HG02571 (cell line): ENCODE measurements at regions not wholly inside any gene's neighbourhood (a gene's known extent, or its start where the extent isn't known, plus 50 kb on each side); places are given as distances from the start of the nearest gene placed in this dataset.

Experiments used
- ATAC-seq: cut with Tn5 transposase; IDR thresholded peaks from one replicate; pipeline ENCODE4 v1.9.1; 2021; ENCODE audit warnings: mild to moderate bottlenecking, moderate library complexity; ENCODE audit not compliant: unreplicated experiment

DNA sequence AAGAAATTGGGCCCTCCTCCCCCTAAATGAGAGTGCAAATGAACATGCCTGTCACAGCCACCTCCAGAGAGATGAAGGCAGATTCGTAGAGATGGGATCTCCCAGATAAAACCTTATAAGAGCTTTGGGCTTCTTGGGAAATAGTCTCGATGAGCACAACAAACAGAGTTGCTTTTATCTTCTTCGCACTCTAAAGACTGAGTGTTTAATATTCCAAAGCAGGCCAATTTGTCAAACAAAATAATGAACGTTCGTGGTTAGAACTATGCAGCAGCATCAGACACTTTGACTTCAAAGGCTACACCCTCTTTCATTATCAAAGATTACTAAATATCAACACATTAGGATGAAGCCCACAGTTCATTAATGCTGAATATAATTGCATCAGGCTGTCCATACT is 256.2 kb downstream of the SKIDA1 start:
- no peak for ATAC-seq

DNA sequence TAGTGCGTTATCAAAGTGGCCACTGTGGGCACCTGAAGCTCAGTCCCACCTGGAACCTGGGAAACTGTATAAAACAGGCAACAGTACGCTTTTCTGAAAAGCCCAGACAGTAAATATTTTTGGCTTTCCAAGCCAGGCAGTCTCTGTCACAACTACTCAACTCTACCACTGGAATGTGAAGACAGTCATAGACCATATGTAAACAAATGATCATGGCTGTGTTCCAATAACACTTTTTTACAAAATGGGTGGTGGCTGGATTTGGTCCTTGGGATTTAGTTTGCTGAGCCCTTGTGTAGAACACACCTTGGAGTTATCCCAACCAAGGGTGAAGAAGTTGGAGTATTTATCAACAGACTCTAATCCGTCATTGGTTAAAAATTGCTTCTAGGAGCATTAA is 259.9 kb downstream of the SKIDA1 start:
- no peak for ATAC-seq

DNA sequence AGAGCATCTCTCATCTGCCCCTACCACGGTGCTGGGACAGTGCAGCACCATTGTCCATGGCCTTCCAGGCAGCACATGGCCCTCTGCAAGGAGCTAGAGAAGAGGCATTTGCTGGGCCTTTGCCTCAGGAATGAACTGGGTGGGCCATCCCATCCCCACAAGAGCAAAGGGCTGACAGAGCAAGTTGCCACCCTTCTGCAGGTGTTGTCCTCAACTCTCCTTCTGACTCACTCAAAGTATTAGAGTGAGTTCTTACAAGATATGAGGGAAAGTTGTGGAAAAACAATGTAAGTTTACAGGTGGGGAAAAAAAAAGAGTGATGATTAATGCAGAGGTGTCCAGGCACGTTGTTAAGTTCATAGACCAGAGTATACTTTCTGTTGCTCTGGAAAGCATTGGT is 261.2 kb downstream of the SKIDA1 start:
- ATAC-seq, result no peak

DNA sequence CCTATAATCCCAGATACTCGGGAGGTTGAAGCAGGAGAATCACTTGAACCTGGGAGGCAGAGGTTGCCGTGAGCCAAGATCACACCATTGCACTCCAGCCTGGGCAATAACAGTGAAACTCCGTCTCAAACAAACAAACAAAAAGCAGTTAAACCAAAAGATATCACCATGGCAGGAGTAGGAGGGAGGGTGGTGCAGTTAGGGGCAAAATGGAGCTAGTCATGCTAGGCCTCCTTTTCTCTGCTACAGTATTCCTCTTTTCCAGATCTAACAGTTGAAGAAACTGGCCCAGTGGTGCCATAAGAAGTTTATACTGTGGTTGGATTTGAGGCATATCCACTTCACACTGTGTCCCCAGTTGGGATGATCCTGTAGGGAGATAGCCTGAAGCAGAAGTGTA is 261.6 kb downstream of the SKIDA1 start:
- no peak for ATAC-seq

GRCh38 chr10:21263263-21263803 is 262.1 kb downstream of the SKIDA1 start:
- no peak for ATAC-seq

GRCh38 chr10:21261842-21262294 is 263.6 kb downstream of the SKIDA1 start:
- ATAC-seq, result no peak

DNA sequence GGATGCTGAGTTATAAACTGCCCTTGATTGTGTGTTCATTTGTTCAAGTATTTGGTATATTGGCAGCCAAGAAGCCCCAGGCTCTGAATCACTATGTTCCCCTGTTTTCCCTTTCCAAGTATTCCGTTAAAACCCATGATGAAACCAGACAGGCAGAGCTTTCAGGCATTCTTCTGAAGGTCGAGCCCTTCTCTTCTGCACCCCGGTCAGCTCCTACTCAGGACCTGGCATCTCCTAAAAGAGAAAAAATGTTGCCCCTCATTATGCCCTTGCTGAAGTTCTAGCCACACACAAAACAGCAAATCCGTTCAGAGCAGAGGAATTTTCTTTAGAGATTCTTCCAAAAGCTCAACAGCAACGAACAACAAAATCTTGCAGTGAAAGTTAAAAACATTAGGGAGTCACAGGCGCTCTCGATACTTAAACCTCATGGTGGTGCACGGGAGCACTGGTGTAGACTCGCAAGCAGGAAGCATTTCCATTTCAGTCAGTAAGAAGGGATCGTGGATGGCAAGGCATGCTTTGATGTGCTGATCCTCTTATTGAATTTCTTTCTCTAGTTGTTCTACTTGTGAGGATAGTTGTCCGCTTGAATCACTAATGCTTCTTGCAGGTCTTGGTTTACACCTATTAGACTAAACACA is 264.9 kb downstream of the SKIDA1 start:
- ATAC-seq, result no peak

DNA sequence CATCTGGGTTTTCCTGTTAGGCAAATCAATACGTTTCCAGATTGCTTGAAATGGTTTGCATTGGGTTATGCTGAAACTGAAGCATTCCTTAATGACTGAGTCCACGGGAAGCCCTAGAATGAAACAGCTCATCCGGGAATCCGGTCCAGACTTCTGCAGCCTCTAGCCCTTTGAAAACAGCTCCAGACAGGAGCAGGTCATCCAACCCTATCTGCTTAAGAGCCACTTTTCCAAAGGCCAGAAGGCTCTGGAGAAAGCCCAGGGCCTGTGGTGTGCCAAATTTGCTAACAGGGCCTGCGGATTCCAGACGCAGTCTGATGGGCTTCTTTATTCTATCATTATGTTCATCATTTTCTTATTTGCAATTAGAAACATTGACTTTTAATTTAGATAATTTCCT is 265.4 kb downstream of the SKIDA1 start:
- ATAC-seq, result no peak

DNA sequence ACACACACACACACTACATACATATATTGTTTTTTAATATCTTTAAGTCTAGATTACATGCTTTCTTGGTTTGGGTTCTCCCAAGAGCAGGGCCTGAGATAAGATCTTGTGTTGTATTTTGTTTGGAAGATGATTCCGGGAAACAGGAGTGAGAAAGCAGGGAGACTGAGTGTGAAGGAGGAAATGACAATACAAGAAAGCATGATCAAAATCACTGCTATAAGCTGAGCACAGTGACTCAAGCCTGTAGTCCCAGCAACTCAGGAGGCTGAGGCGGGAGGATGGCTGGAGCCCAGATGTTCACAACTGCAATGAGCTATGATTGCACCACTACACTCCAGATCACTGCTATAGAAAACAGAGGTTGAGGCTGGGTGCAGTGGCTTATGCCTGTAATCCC is 267.6 kb downstream of the SKIDA1 start:
- no peak for ATAC-seq

- no peak for ATAC-seq
These were observed 268.3 kb downstream of the SKIDA1 start for GRCh38 chr10:21257191-21257590.

DNA sequence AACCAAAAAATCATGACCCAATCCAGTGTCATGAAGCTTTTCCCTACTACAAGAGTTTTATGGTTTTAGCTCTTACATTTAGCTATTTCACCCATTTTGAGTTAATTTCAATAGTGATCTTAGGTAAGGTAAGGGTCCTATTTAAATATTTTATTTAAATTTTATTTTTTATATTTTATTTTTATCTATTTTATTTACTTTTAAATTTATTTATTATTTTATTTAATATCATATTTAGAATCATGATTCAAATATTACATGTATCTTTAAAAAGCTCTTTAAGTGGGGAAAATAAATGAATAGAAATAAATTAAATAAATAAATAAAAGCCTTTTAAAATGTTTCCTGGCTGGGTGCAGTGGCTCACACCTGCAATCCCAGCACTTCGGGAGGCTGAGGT is 276.0 kb downstream of the SKIDA1 start:
- no peak for ATAC-seq

DNA sequence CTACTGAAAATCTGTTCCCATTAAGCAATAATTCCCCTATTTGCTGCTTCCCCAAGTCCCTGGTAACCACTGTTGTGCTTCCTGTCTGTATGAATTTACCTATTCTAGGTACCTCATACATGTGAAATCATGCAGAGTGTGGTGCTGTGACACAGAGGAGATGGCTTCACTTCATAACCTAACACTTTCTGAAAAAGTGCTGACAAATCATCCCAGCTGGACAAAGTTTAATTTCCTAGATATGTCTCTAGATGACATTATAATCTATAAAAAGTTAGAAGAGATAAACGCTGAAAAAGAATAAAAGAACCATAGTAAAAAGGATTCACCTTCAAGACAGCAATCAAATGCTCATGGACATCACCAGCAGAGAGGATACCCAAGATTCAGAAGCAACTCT is 277.9 kb downstream of the SKIDA1 start:
- no peak for ATAC-seq

DNA sequence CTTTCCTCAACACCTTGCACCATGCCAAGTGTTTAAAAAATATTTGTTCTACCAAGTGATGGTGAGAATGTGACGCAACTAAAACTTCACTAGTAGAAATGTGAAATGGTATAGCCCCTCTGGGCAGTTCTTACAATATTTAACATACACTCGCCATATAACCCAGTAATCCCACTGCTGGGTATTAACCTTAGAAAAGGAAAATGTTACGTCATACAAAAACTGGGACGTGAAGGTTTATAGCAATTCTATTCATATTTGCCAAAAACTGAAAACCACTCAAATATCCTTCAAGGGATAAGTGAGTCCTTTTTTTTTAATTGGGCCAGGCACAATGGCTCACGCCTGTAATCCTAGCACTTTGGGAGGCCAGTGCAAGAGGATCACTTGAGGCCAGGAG is 279.3 kb downstream of the SKIDA1 start:
- no peak for ATAC-seq

GRCh38 chr10:21243748-21244257 is 281.7 kb downstream of the SKIDA1 start:
- ATAC-seq, result no peak

- no peak for ATAC-seq
These were observed 282.6 kb downstream of the SKIDA1 start for GRCh38 chr10:21242915-21243314.

DNA sequence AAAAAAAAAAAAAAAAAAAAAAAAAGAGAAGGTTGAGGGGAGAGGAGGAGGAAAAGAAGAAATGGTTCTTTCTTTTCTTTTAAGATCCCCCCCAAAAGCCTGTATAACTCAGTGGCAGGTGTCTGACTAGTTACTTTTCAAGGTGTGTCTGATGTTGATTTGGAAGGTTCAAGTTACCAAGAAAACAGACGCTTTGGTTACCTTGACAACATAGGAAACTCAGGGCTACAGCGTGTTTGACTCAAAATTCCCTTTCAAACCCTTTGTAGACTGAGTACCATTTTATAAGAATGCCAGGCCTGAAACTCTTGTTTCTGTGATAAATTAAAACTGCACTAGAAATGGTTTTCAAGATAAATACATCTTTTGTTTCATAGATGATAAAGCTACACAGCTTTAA is 286.8 kb downstream of the SKIDA1 start:
- ATAC-seq, result no peak

DNA sequence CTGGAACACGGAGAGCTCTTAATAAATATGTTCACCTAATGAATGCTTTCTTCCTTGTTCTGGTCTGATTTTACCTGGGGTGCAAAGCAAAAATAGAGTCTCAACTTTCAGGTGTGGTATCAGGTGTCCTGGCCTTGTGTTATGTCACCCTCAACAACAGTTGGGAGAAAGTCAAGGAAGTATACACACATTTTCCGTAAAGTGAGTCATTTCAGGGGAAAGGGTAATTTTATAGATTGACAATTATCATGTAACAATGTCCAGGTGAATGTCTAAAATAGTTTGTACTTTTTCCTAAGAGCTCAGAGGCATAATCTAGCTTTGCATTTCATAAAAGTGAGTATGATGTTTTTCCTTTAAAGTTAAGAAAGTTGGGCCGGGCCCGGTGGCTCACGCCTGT is 287.4 kb downstream of the SKIDA1 start:
- no peak for ATAC-seq

DNA sequence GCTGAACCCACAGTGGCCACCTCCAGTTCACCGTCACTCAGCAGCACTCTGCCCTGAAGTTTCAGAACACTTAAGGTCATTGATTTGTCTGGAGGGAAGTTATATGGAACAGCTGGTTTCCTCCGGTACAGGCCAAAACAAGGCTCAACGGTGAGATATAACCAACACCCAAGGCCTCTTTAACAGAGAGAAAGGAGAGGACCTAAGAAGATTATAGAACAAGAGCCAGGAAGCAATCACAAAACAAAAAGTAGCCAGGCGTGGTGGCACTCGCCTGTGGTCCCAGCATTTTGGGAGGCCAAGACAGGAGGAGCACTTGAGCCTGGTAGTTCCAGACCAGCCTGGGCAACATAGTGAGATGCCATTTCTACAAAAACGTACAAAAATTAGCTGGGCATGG is 290.7 kb downstream of the SKIDA1 start:
- no peak for ATAC-seq

DNA sequence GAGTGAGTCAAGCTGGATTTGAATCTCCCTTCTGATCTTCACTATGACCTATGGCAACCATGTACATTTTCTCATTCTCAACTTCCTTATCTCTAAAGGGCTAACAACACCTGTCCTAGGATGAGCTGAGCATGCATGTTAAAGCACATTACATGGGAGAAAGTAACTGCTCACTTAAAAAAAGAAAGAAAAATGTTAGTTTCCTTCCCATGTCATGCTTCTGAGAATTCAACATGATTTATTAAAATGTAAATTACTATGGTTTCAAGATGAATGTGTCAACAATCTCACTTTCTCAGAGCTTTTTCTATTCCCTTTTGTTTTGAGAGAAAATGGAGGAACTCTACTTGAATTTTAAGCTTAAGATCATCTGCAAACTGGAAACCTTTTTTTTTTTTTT is 295.3 kb downstream of the SKIDA1 start:
- ATAC-seq, result no peak

- ATAC-seq, result no peak
These were observed 307.6 kb downstream of the SKIDA1 start for GRCh38 chr10:21217748-21218367.

GRCh38 chr10:21217107-21217506 is 308.4 kb downstream of the SKIDA1 start:
- ATAC-seq, result no peak

DNA sequence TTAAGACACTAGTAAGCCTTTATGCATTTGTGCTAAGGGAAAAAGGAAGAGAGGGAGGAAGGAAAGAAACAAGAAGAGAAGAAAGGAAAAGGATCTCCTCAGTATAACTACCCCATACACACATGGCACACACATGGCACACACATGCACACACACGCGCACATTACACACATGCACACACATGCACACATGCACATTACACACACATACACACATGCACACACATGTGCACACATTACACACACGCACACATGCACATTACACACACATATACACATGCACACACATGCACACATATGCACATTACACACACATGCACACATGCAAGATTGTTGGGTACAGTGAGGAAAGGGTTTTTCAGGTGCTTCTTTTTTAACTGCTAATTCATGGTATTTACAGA is 311.2 kb downstream of the SKIDA1 start:
- no peak for ATAC-seq
